ENCODE measurements at regions not wholly inside any gene's neighbourhood (a gene's known extent, or its start where the extent isn't known, plus 50 kb on each side); places are given as distances from the start of the nearest gene placed in this dataset.

GRCh38 chr18:60157810-60158209 is 214.8 kb downstream of the MC4R start:
- no peaks in the 10 kb centered on the region for H3K4me1 ChIP-seq (replicated peaks in 1 of 4; ENCODE audit: control insufficient read depth in 3 of 4, insufficient read depth in 4 of 4, low read length in 3 of 4)
- no peak overlapping the region for H3K56ac ChIP-seq (replicated peaks; ENCODE audit: insufficient read length, low read depth, low read length)
- no peak for TF ChIP-seq CHD7 (IDR thresholded peaks at IDR 0.05; ENCODE audit: insufficient replicate concordance, low read length)

More at GRCh38 chr18:60157810-60158209, 214.8 kb downstream of the MC4R start:
- H4K8ac ChIP-seq (ENCODE audit: extremely low read depth, insufficient read depth, low read length) = no peak overlapping the region
- no peak overlapping the region for H3K4ac ChIP-seq (replicated peaks; ENCODE audit: insufficient read length, low read depth, low read length)
- H2BK5ac ChIP-seq (ENCODE audit: low read depth, low read length) = no peak overlapping the region
- H3K18ac ChIP-seq (ENCODE audit: extremely low read depth, low read length) = no peak overlapping the region
- ChIA-PET POLR2A (ENCODE audit: partially characterized antibody) (no interaction called here), CTCF (ENCODE audit: partially characterized antibody) (interaction anchor here (1.0 kb wide), 1 partner anchor 18 kb away, joined by 3 read pairs; no protein-coding TSS in a partner anchor)
- no peak overlapping the region for H2BK12ac ChIP-seq (ENCODE audit: low read depth, low read length)
- DNase-seq (ENCODE audit: low read depth in 1 of 2, low spot score in 2 of 2) (no peak), FAIRE-seq (no peak)
- H2BK15ac ChIP-seq (ENCODE audit: low read length) = no peak overlapping the region
- no peaks in the 10 kb centered on the region for H4K20me1 ChIP-seq (replicated peaks in 1 of 2; ENCODE audit: control insufficient read depth in 1 of 2, insufficient read depth in 2 of 2, low read length in 2 of 2)
- no peak overlapping the region for H3K4me2 ChIP-seq (ENCODE audit: insufficient read depth in 1 of 2, low read depth in 2 of 2, low read length in 2 of 2)
- H3K23me2 ChIP-seq (ENCODE audit: low read depth, low read length) = peaks cover 2% of the 10 kb centered on the region; the same call in 1 of the 2 replicates
- no peaks in the 10 kb centered on the region for H3K79me2 ChIP-seq (ENCODE audit: control insufficient read depth in 1 of 2, insufficient read depth in 2 of 2, low read length in 2 of 2)
- no peak overlapping the region for H2AK5ac ChIP-seq (ENCODE audit: low read depth, low read length)
- no peaks in the 10 kb centered on the region for H3K36me3 ChIP-seq (ENCODE audit: control insufficient read depth in 2 of 4, insufficient read depth in 4 of 4, low read length in 3 of 4)
- no peak overlapping the region for H3K4me3 ChIP-seq (ENCODE audit: extremely low read depth in 1 of 4, insufficient read depth in 2 of 4, low read depth in 3 of 4, low read length in 4 of 4)
- H3K14ac ChIP-seq (ENCODE audit: insufficient read length) = no peak overlapping the region
- no peak overlapping the region for H3K9ac ChIP-seq (replicated peaks in 1 of 4; ENCODE audit: extremely low read depth in 1 of 4, low read depth in 3 of 4, low read length in 3 of 4)
- H4K5ac ChIP-seq (ENCODE audit: insufficient read length, low read depth, low read length) = no peak overlapping the region
- H3K27me3 ChIP-seq (replicated peaks in 1 of 4; ENCODE audit: control insufficient read depth in 3 of 4, extremely low read depth in 1 of 4, insufficient read depth in 3 of 4, low read length in 3 of 4) = no peaks in the 10 kb centered on the region
- WGBS, 2 experiments (ENCODE audit: extremely low coverage in 1 of 2, insufficient coverage in 1 of 2, insufficient read length in 1 of 2, insufficient replicate concordance in 2 of 2, low coverage in 1 of 2, low lambda C conversion rate in 2 of 2, missing lambda C conversion rate in 1 of 2) = 80% methylated on average over 3 of the region's 3 CpGs; no CpG with 5 or more reads in 1 of the 2 experiments
- H2AFZ ChIP-seq (ENCODE audit: low read length) = no peak overlapping the region
- no peak overlapping the region for H3K27ac ChIP-seq (ENCODE audit: low read depth, low read length)
- H2BK20ac ChIP-seq (ENCODE audit: low read length) = no peak overlapping the region
- H3K23ac ChIP-seq (ENCODE audit: insufficient read length) = no peak overlapping the region
- H4K91ac ChIP-seq (replicated peaks; ENCODE audit: insufficient read length, low read length) = no peak overlapping the region
- no peak overlapping the region for H2BK120ac ChIP-seq (replicated peaks; ENCODE audit: low read depth, low read length)
- no peaks in the 10 kb centered on the region for H3K79me1 ChIP-seq (ENCODE audit: low read depth, low read length)
- no peaks in the 10 kb centered on the region for H3K9me3 ChIP-seq (ENCODE audit: insufficient read depth in 2 of 2, low read depth in 1 of 2, low read length in 1 of 2)

All from H1 (cell line).